COLO668 (cell line): ENCODE measurements at regions not wholly inside any gene's neighbourhood (a gene's known extent, or its start where the extent isn't known, plus 50 kb on each side); places are given as distances from the start of the nearest gene placed in this dataset.
"Not testable (repeated sequence)": the region's sequence is repeated elsewhere in the genome, so short reads cannot be mapped to it uniquely, and the experiment has no call there.

Experiments used
- DNase-seq: peaks from one replicate; lab custom pipeline; 2025; ENCODE audit not compliant: unreplicated experiment; lab: John Stamatoyannopoulos, UW

DNA sequence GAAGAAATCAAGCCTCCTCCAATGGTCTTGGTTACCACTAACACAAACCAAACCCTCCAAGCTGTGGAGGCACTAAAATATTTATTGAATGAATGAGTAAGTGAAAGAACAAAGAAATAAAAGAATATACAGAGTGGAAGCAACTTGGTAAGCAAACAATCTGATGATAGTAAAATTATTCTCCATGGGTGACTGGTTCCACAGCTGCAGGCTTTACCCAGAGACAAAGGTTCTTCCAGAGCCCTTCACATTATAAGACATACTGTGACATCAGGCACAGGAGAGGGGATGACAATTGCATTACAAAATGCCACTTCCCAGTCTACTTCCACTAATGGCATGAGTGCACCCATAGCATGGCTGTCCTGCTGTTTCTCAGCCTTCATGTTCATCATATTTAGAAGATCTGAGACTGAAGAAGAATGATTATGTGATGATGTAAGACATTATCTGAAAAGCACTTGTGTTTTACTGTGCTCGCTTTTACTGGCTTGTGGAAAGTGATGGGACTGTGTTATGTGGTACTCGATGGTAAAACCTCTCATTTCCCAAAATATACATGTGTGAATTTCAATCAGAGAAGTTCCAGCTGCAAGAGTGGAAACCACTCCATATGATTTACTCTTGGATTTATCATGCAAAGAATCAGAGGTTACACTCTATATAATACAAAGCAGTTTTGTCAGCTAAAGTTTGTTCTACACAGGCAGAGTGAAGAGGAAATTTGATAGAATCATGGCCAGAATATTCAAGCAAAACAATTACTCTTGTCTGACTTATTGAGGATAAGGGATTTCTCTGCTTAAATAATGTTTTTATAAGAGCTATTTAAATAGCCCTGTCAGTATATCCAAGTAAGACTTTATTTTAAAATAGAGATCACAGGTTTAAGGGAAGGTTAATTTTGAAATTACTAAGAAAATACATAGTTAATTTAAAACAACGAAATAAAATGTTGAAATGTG lies 220.2 kb upstream of the NBEA start:
- peak; percentile 67 for DNase-seq

GRCh38 chr13:34722922-34723321 lies 219.1 kb upstream of the NBEA start:
- DNase-seq, result no peak

DNA sequence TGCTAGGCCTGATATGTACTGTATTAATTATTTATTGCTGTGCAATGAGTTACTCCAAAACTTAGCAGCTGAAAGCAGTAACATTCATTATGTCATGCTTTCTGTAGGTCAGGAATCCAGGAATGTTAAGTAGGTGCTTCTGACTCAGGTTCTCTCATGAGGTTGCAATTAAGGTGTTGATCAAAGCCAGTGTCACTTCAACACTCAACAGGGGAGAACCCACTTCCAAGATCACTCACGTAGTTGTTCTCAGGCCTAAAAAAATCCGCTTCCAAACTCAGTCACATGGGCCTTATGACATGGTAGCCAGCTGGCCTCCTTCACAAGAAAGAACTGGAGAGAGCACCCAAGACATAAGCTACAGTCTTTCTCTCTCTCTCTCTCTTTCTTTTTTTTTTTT lies 211.1 kb upstream of the NBEA start:
- no peak for DNase-seq

DNA sequence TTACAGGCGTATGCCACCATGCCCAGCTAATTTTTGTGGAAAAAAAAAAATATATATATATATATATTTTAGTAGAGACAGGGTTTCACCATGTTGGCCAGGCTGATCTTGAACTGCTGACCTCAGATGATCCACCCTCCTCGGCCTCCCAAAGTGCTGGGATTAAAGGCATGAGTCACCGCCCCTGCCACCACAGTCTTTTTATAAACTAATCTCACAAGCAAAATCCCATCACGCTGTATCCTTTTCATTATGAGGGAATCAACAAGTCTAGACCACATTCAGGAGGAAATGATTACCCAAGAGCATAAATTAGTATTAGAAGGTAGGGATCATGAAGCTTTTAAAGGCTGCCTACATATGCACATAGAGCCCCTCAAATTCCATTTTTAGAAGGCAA lies 210.6 kb upstream of the NBEA start:
- DNase-seq, result no peak

GRCh38 chr13:34733721-34734120 lies 208.3 kb upstream of the NBEA start:
- no peak for DNase-seq

- no peak for DNase-seq
Observed at GRCh38 chr13:34734932-34735331, 207.1 kb upstream of the NBEA start.

- DNase-seq, result peak; percentile 34
Observed at GRCh38 chr13:34738254-34738992, 203.6 kb upstream of the NBEA start.

GRCh38 chr13:34747056-34747455 lies 195.0 kb upstream of the NBEA start:
- DNase-seq, result not testable (repeated sequence)

DNA sequence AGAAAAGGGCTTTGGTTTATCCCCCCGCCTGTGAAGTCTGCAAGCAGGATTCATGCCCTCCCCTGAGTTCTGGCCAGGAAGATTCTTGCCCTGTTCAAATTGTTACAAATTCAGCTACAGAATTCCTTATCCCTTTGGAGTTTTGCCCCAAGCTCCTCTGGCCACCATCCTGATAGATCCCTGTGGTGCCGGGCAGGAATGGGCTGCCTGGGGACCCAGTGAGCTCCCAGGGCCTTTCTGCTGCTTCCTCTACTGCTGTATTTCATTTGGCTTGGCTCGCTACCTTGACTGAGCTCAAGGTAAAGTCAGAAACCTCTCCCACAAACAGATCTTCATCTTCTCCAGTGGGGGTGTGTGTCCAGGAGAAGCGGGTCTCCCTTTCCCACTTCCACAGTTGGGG lies 194.6 kb upstream of the NBEA start:
- no peak for DNase-seq

DNA sequence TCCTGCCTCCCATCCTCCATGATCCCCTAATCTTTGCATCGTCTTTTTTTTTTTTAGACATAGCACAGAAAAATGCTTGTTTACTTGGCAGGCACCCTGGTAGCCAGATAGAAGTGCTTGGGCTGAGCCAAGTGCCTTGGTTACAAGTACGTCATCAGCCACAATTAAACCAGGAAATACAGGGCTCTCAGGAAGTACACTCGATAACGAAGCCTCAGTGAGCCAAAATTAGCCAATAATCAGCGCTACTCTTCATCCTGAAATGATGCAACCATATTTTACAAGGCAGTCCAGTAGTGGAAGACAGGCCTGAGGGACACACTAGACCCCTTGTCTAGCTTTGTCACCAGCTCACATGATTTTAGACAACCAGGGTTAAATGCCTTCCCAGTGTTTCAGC lies 194.0 kb upstream of the NBEA start:
- DNase-seq, result no peak

DNA sequence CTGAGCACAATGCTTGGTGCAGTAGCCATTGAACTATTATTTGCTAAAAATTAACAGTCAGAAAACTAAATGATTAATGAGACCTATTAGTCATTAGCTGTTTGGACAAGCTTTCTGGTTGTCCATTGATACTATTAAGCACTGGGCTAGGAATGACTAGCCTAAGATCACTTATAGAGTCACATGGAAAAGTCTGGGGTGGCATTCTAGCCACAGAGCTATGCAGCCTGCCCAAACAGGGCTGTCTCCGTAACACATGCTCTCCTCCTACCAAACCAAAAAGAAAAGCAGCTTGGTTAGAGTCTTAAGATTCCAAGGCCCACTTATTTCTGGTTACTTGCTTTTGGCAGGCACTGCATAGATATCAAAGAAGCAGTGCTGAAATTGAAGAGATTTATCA lies 193.5 kb upstream of the NBEA start:
- no peak for DNase-seq

GRCh38 chr13:34749046-34749445 lies 193.0 kb upstream of the NBEA start:
- no peak for DNase-seq

DNA sequence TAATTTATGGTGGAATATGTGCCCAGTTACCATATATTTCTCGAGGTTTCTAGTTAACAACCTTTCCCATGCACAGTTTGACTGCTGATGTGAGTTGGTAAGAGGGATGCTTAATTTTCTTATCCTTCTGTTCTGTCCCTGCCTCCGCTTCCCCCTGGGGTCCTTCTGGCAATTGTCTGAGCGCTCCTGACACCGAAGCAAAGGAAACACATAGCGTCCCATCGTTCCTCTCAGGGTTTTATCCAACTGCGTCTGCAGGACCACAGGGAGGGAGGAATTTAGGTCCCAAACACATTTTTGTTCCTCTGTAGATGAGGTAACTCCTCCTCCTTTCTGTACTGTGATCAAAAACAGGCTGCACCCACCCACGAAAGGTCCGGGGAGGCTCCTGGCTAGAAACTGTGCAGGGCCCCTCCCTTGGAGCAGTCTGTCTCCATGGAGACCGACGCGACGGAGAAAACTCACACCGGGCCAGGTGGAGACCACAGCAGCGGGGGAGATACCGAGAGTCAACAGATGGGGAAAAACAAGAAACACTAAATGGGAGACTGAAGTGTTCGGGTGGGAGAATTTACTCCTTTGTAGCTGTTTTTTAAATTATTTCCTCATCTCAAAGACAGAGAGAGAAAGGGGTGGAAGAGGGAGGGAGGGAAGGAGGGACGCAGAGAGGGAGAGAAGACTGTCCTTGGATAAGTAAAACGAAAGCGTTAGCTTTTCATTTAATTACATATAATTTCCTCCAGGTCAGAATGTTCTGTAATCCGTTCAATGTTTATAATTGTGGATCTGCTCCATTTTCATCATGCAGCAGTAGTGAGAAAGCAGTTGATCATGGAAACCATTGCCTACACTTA lies 191.8 kb upstream of the NBEA start:
- DNase-seq, result peak; percentile 53

- DNase-seq, result no peak
Observed at GRCh38 chr13:34751044-34751443, 191.0 kb upstream of the NBEA start.

- no peak for DNase-seq
Observed at GRCh38 chr13:34751492-34751891, 190.6 kb upstream of the NBEA start.

DNA sequence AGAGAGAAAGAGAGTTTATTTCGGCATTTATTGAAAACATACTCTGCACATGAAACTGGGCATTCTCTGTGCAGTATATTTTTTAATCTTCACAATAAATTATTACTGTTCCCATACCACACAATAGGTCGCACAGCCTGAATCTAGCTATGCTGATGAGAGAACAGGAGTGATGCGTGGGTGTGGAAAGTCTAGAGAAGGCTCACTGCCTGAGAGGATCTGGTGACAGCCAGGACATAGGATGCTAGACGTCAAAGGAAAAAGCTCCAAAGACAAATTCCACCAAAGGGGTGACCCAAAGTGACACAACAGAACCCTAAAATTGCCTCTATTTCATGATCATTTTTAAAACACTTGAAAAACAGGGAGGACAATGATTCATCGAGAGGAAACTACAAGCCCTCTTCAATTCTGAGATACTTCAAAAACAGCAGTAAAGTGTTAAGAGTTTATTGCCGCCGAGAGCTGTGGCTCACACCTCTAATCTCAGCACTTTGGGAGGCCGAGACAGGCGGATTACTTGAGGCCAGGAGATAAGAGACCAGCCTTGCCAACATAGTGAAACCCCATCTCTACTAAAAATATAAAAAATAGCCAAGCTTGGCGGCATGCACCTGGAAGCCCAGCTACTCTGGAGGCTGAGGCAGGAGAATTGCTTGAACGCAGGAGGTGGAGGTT lies 189.6 kb upstream of the NBEA start:
- no peak for DNase-seq

- DNase-seq, result no peak
Observed at GRCh38 chr13:34756136-34756535, 185.9 kb upstream of the NBEA start.

- DNase-seq, result no peak
Observed at GRCh38 chr13:34756572-34756971, 185.5 kb upstream of the NBEA start.

DNA sequence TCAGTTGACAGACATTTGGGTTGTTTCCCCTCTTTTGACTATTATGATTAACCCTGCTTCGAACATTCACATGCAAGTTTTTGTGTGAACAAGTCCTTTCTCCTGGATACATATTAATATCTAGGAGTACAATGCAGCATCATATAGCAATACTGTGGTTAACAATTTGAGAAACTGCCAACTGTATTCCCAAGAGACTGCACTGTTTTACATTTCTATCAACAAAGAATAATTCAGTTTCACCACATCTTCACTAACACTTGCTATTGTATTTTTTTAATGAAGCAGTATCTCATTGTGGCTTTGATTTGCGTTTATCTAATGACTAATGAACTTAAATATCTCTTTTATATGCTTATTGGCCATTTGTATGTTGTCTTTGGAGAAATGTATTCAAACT lies 184.6 kb upstream of the NBEA start:
- no peak for DNase-seq

DNA sequence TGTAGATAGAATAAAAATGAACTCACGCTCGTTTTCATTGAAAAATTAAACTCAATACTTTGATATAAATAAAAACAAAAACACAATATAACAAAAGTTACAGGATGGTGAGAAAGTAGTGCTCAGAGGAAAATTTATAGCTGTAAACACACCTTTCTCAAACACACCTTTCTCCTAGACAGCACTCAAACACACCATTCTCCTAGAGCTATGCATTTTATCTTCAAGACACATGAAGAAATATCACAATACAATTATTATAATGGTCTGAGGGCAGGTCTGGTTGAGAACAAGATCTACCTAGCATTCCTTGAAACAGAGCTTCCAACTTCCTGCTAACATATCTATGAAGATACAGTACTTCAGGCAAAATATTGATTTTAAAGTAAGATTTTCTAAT lies 183.4 kb upstream of the NBEA start:
- no peak for DNase-seq

DNA sequence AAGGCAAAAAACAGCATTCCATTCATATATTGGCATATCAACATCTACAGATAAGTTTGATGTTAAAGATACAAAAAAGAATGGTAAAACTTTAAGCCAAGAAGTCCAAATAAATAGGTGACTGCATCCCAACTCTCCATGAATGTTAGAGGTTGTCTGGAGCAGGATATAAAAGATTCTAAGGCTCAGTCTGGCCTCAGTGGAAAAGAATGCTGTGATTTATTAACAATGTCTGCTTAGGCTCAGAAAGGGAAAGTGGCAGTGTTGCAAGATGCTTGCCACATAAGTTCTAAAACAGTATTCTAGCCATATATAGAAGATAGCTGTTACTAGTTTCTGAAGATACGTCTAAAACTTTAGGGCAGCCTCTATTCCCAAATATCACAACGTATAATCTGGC lies 179.8 kb upstream of the NBEA start:
- no peak for DNase-seq
